ENCODE measurements at regions not wholly inside any gene's neighbourhood (a gene's known extent, or its start where the extent isn't known, plus 50 kb on each side); places are given as distances from the start of the nearest gene placed in this dataset.

DNA sequence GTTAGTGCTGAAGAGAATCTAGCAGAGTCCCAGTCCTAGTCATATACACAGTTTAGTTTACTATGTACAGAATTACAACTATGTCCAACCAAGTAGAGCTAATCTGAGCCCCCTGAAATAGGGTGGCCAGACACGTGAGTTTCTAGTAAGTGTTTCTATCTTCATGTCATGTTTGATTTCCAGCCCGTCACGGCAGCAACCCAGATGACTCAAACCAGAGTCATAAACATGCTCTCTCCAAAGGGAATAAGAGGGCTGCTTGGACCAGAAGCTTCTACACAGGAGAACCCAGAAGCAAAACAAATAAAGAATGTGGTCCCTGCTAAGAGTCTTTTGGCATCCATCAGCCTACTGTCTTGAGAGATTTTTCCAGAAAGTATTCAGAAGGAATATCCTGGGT is 64.9 kb upstream of the WIPF1 start:
- H3K9me3 ChIP-seq (ENCODE audit: insufficient read depth, low read depth, low read length): no peaks in the 10 kb centered on the region
- no peaks in the 10 kb centered on the region for H3F3A ChIP-seq (ENCODE audit: low read depth)
- H2AFZ ChIP-seq (ENCODE audit: low read length): no peak overlapping the region
- H3K36me3 ChIP-seq (ENCODE audit: insufficient read depth, low read length): no peaks in the 10 kb centered on the region
- H4K20me1 ChIP-seq (ENCODE audit: insufficient read depth, low read length, poor library complexity, severe bottlenecking): no peaks in the 10 kb centered on the region
- H3K4me1 ChIP-seq (ENCODE audit: insufficient read depth, low read length, poor library complexity, severe bottlenecking): peaks cover 11% of the 10 kb centered on the region
- no peaks in the 10 kb centered on the region for H3K27me3 ChIP-seq (ENCODE audit: insufficient read depth, low read length, poor library complexity, severe bottlenecking)
- no peak overlapping the region for H3K9ac ChIP-seq (ENCODE audit: low read depth, low read length, poor library complexity, severe bottlenecking)
- no peaks in the 10 kb centered on the region for H3K79me2 ChIP-seq (ENCODE audit: insufficient read depth, low read length)
- no peak overlapping the region for H3K4me2 ChIP-seq (ENCODE audit: low read depth, low read length, poor library complexity, severe bottlenecking)
- H3K4me3 ChIP-seq (ENCODE audit: low read length, poor library complexity, severe bottlenecking): no peak overlapping the region
- TF ChIP-seq, protein P1, sequence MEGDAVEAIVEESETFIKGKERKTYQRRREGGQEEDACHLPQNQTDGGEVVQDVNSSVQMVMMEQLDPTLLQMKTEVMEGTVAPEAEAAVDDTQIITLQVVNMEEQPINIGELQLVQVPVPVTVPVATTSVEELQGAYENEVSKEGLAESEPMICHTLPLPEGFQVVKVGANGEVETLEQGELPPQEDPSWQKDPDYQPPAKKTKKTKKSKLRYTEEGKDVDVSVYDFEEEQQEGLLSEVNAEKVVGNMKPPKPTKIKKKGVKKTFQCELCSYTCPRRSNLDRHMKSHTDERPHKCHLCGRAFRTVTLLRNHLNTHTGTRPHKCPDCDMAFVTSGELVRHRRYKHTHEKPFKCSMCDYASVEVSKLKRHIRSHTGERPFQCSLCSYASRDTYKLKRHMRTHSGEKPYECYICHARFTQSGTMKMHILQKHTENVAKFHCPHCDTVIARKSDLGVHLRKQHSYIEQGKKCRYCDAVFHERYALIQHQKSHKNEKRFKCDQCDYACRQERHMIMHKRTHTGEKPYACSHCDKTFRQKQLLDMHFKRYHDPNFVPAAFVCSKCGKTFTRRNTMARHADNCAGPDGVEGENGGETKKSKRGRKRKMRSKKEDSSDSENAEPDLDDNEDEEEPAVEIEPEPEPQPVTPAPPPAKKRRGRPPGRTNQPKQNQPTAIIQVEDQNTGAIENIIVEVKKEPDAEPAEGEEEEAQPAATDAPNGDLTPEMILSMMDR (conservative IDR thresholded peaks at IDR 0.05; ENCODE audit: low read length): no peak
- no peak for TF ChIP-seq EZH2phosphoT487 (IDR thresholded peaks at IDR 0.05; ENCODE audit: borderline replicate concordance)
- no peaks in the 10 kb centered on the region for H3K9me2 ChIP-seq (replicated peaks; ENCODE audit: low read depth, low read length)

DNA sequence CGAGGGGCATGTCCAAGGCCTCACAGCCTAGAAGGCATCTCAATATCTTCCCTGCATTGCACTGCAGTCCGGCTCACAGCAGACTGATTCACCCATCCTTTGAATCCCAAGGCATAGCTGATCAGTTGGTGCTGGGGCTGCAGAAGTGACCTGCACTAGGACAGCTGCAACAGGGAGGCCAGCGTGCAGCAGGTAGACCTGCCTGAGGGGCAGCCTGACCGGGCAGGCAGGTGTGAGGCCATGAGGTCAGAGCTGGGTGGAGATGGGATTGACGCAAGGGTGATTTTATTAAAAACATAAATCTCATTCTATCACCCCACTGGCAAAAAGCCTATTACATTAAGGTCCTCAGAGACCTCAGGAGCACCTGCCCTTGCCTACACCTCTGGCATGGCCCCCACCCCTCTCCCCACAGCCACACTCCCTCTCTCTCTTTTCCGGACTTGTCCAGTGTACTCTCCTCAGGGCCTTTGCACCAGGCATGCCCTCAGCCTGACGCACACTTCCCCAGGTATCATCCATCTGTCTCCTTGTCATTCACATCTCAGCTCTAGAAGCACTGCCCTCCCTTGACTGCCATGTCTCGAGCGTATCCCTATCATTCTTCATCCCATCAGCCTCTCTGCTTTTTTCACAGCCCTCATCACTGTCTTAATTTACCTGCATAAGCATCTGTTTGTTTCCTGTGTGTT is 63.5 kb upstream of the WIPF1 start:
- Histone ChIP-seq H3K9ac (ENCODE audit: low read depth, low read length, poor library complexity, severe bottlenecking) (no peak overlapping the region), H3F3A (ENCODE audit: low read depth) (no peaks in the 10 kb centered on the region), H3K79me2 (ENCODE audit: insufficient read depth, low read length) (no peaks in the 10 kb centered on the region), H3K4me2 (ENCODE audit: low read depth, low read length, poor library complexity, severe bottlenecking) (no peak overlapping the region), H2AFZ (ENCODE audit: low read length) (no peak overlapping the region), H3K4me3 (ENCODE audit: low read length, poor library complexity, severe bottlenecking) (no peak overlapping the region), H3K9me2 (replicated peaks; ENCODE audit: low read depth, low read length) (no peaks in the 10 kb centered on the region), H4K20me1 (ENCODE audit: insufficient read depth, low read length, poor library complexity, severe bottlenecking) (no peaks in the 10 kb centered on the region), H3K36me3 (ENCODE audit: insufficient read depth, low read length) (no peaks in the 10 kb centered on the region), H3K9me3 (ENCODE audit: insufficient read depth, low read depth, low read length) (no peaks in the 10 kb centered on the region), H3K27me3 (ENCODE audit: insufficient read depth, low read length, poor library complexity, severe bottlenecking) (no peaks in the 10 kb centered on the region), H3K4me1 (ENCODE audit: insufficient read depth, low read length, poor library complexity, severe bottlenecking) (peaks cover 7% of the 10 kb centered on the region)
- TF ChIP-seq, protein P1 (conservative IDR thresholded peaks at IDR 0.05; ENCODE audit: low read length): no peak
- no peak for TF ChIP-seq EZH2phosphoT487 (IDR thresholded peaks at IDR 0.05; ENCODE audit: borderline replicate concordance)

DNA sequence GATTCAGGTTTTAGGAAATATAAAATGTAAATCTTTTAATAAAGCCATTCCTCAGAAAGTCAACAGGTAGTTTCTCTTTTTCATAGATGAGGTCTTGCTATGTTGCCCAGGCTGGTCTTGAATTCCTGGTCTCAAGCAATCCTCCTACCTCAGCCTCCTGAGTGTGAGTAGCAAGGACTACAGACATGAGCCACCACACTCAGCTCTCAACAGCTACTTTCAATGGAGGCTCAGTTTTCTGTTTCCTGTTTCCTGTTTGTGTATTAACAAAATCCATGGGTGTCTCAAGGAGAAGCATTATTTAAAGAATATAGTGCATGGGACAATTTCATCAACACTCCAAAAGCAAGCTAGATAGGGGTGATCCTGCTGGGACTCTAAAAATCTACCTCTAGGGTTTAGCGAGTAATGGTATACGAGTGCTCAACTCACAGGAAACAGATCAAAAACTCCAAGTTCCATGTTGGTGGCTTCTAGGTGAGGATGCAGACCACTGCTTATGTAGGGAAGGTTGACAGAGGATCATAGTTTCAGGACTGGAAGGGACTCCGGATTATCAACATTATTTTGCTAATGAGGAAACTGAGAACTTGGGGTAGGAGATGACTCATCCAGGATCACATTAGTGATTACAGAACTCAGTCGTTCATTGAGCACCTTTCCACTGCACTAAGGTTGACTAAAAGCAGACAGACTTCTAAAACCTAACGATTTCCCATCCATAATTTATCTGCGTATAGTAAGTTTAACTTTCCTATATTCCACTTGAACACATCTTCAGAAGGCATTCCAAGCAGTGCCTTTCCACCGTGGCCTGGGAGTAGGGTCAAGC is 61.7 kb upstream of the WIPF1 start:
- TF ChIP-seq, protein P1 (conservative IDR thresholded peaks at IDR 0.05; ENCODE audit: low read length): no peak
- TF ChIP-seq EZH2phosphoT487 (IDR thresholded peaks at IDR 0.05; ENCODE audit: borderline replicate concordance): no peak
- H3K27me3 ChIP-seq (ENCODE audit: insufficient read depth, low read length, poor library complexity, severe bottlenecking): no peaks in the 10 kb centered on the region
- H3K4me2 ChIP-seq (ENCODE audit: low read depth, low read length, poor library complexity, severe bottlenecking): no peak overlapping the region
- no peaks in the 10 kb centered on the region for H3F3A ChIP-seq (ENCODE audit: low read depth)
- peaks cover 7% of the 10 kb centered on the region for H3K4me1 ChIP-seq (ENCODE audit: insufficient read depth, low read length, poor library complexity, severe bottlenecking)
- H3K9me2 ChIP-seq (replicated peaks; ENCODE audit: low read depth, low read length): no peaks in the 10 kb centered on the region
- no peaks in the 10 kb centered on the region for H3K9me3 ChIP-seq (ENCODE audit: insufficient read depth, low read depth, low read length)
- no peak overlapping the region for H3K9ac ChIP-seq (ENCODE audit: low read depth, low read length, poor library complexity, severe bottlenecking)
- no peaks in the 10 kb centered on the region for H4K20me1 ChIP-seq (ENCODE audit: insufficient read depth, low read length, poor library complexity, severe bottlenecking)
- no peaks in the 10 kb centered on the region for H3K36me3 ChIP-seq (ENCODE audit: insufficient read depth, low read length)
- H3K79me2 ChIP-seq (ENCODE audit: insufficient read depth, low read length): no peaks in the 10 kb centered on the region
- H2AFZ ChIP-seq (ENCODE audit: low read length): no peak overlapping the region
- H3K4me3 ChIP-seq (ENCODE audit: low read length, poor library complexity, severe bottlenecking): no peak overlapping the region
